Thoracic aorta (tissue), 2 donors: ENCODE measurements at regions not wholly inside any gene's neighbourhood (a gene's known extent, or its start where the extent isn't known, plus 50 kb on each side); places are given as distances from the start of the nearest gene placed in this dataset.

Experiments used
- ATAC-seq: fragments of 150-250 bp; one replicate; pipeline ENCODE4 v1.8.0; 2017; ENCODE audit warnings: low read depth; ENCODE audit not compliant: insufficient number of reproducible peaks, low FRiP score
- DNase-seq: peaks from one replicate; pipeline ENCODE4 v3.0.0-alpha.2; 2020; ENCODE audit warnings: low spot score
- H3K27ac ChIP-seq, 2 donors: fragments of 200-600 bp; sonication (generic); 1 replicate in 1 of 2; 2 replicates in 1 of 2; pipeline ENCODE4 v1.5.1; 2016; ENCODE audit warnings: mild to moderate bottlenecking in 2 of 2, moderate library complexity in 2 of 2
- H3K27me3 ChIP-seq: fragments of 200-600 bp; sonication (generic); replicated peaks from 2 replicates; pipeline ENCODE4 v1.6.0; 2016; ENCODE audit warnings: mild to moderate bottlenecking; ENCODE audit not compliant: insufficient read depth
- H3K36me3 ChIP-seq: fragments of 200-600 bp; sonication (generic); one replicate; pipeline ENCODE4 v1.5.1; 2016
- H3K4me1 ChIP-seq, 2 donors: fragments of 200-600 bp; sonication (generic); 1 replicate in 1 of 2; 2 replicates in 1 of 2; pipeline versions ENCODE4 v1.5.1 to v1.6.0; 2016; ENCODE audit warnings: low read depth in 2 of 2, mild to moderate bottlenecking in 1 of 2; ENCODE audit not compliant: control insufficient read depth in 1 of 2
- H3K4me3 ChIP-seq: fragments of 200-600 bp; sonication (generic); 2 replicates; pipeline ENCODE4 v1.5.1; 2016; ENCODE audit warnings: mild to moderate bottlenecking
- H3K9me3 ChIP-seq: fragments of 200-600 bp; sonication (generic); 2 replicates; pipeline ENCODE4 v1.5.1; 2016
- CTCF ChIP-seq: fragments of 200-600 bp; sonication (generic); IDR thresholded peaks from one replicate; pipeline ENCODE4 v1.5.1; 2019; ENCODE audit warnings: antibody characterized with exemption

- ATAC-seq = no peak
- no peak overlapping the region for H3K4me3 ChIP-seq
Measured at GRCh38 chr21:35633501-35633900, 426.8 kb downstream of the SETD4 start.

GRCh38 chr21:35632711-35633110 lies 427.6 kb downstream of the SETD4 start:
- DNase-seq (no peak), ATAC-seq (no peak)
- no peak for TF ChIP-seq CTCF
- H3K4me1 ChIP-seq = no peaks in the 10 kb centered on the region
- no peak overlapping the region for H3K27ac ChIP-seq
- no peak overlapping the region for H3K4me3 ChIP-seq
- H3K9me3 ChIP-seq = no peaks in the 10 kb centered on the region
- no peaks in the 10 kb centered on the region for H3K27me3 ChIP-seq
- no peaks in the 10 kb centered on the region for H3K36me3 ChIP-seq

More at GRCh38 chr21:35633501-35633900, 426.8 kb downstream of the SETD4 start:
- H3K36me3 ChIP-seq = no peaks in the 10 kb centered on the region
- no peak overlapping the region for H3K27ac ChIP-seq
- TF ChIP-seq CTCF = no peak
- DNase-seq = no peak
- H3K9me3 ChIP-seq = no peaks in the 10 kb centered on the region
- no peaks in the 10 kb centered on the region for H3K4me1 ChIP-seq
- no peaks in the 10 kb centered on the region for H3K27me3 ChIP-seq

- TF ChIP-seq CTCF = no peak
- Histone ChIP-seq H3K27me3 (no peaks in the 10 kb centered on the region), H3K9me3 (no peaks in the 10 kb centered on the region), H3K4me3 (no peak overlapping the region), H3K36me3 (no peaks in the 10 kb centered on the region), H3K27ac (no peak overlapping the region), H3K4me1 (no peaks in the 10 kb centered on the region)
- DNase-seq (no peak), ATAC-seq (no peak)
Measured at GRCh38 chr21:35628316-35628715, 432.0 kb downstream of the SETD4 start.

GRCh38 chr21:35627462-35627861 lies 432.9 kb downstream of the SETD4 start:
- Histone ChIP-seq H3K4me1 (no peaks in the 10 kb centered on the region), H3K36me3 (no peaks in the 10 kb centered on the region), H3K27ac (no peak overlapping the region), H3K4me3 (no peak overlapping the region), H3K9me3 (no peaks in the 10 kb centered on the region), H3K27me3 (no peaks in the 10 kb centered on the region)
- ATAC-seq (no peak), DNase-seq (no peak)
- TF ChIP-seq CTCF = no peak

GRCh38 chr21:35625576-35625975 lies 434.8 kb downstream of the SETD4 start:
- Histone ChIP-seq H3K4me1 (no peaks in the 10 kb centered on the region), H3K27ac (no peak overlapping the region), H3K27me3 (no peaks in the 10 kb centered on the region), H3K4me3 (no peak overlapping the region), H3K9me3 (no peaks in the 10 kb centered on the region), H3K36me3 (no peaks in the 10 kb centered on the region)
- no peak for TF ChIP-seq CTCF
- DNase-seq (no peak), ATAC-seq (no peak)
